MCF 10A (cell line): ENCODE measurements at regions not wholly inside any gene's neighbourhood (a gene's known extent, or its start where the extent isn't known, plus 50 kb on each side); places are given as distances from the start of the nearest gene placed in this dataset.

ENCODE experiments used
- BruUV-seq: library from RNA; stranded (reverse); fragments of 400-500 nt; replicated peaks from 2 replicates; lab custom pipeline; 2021; lab: Mats Ljungman, UMichigan
- CTCF ChIA-PET: fragments of 300-600 bp; sonication (Branson Sonifier 250); formaldehyde crosslinking; extraction: SDS; loops from one replicate; lab custom pipeline; 2021; ENCODE audit warnings: antibody characterized with exemption, inconsistent platforms; lab: Yijun Ruan, JAX
- POLR2A ChIA-PET: fragments of 300-600, 350-650 bp; sonication (Branson Sonifier 250); formaldehyde crosslinking; extraction: SDS; loops from one replicate; lab custom pipeline; 2020; ENCODE audit warnings: antibody characterized with exemption, inconsistent platforms; lab: Yijun Ruan, JAX
- DNase-seq: peaks from one replicate; pipeline ENCODE4 v3.0.0-alpha.2; 2018; ENCODE audit not compliant: unreplicated experiment
- H3K27ac Mint-ChIP-seq: one replicate; pipeline ENCODE4 v1.8.0; 2022; ENCODE audit warnings: mild to moderate bottlenecking, low read depth, mixed read lengths; ENCODE audit not compliant: unreplicated experiment
- H3K27me3 Mint-ChIP-seq: one replicate; pipeline ENCODE4 v1.8.0; 2022; ENCODE audit warnings: mixed read lengths; ENCODE audit not compliant: insufficient read depth, unreplicated experiment
- H3K36me3 Mint-ChIP-seq: one replicate; pipeline ENCODE4 v1.8.0; 2022; ENCODE audit warnings: mild to moderate bottlenecking, moderate library complexity, mixed read lengths; ENCODE audit not compliant: insufficient read depth, unreplicated experiment
- H3K4me1 Mint-ChIP-seq: one replicate; pipeline ENCODE4 v1.8.0; 2022; ENCODE audit warnings: mixed read lengths; ENCODE audit not compliant: insufficient read depth, unreplicated experiment
- H3K4me3 Mint-ChIP-seq: one replicate; pipeline ENCODE4 v1.8.0; 2022; ENCODE audit warnings: mild to moderate bottlenecking, moderate library complexity, mixed read lengths; ENCODE audit not compliant: unreplicated experiment
- H3K9me3 Mint-ChIP-seq: one replicate; pipeline ENCODE4 v1.8.0; 2022; ENCODE audit warnings: mixed read lengths; ENCODE audit not compliant: unreplicated experiment
- CTCF ChIP-seq: fragments of 200-600 bp; IDR thresholded peaks from one replicate; pipeline ENCODE4 v1.8.0; 2022; ENCODE audit warnings: antibody characterized with exemption, mild to moderate bottlenecking; ENCODE audit not compliant: unreplicated experiment
- intact Hi-C: fragments of 100-400 bp; cut with micrococcal nuclease; formaldehyde crosslinking; loops from 2 replicates; pipeline ENCODE4 v1.14.1; 2022

- intact Hi-C loops: no loop called here
- H3K36me3 Mint-ChIP-seq: no peaks in the 10 kb centered on the region
- ChIA-PET POLR2A (no interaction called here), CTCF (no interaction called here)
- H3K27ac Mint-ChIP-seq: no peak overlapping the region
- no TSS peak for BruUV-seq
- no peaks in the 10 kb centered on the region for H3K4me1 Mint-ChIP-seq
- no peak for DNase-seq
- H3K4me3 Mint-ChIP-seq: no peak overlapping the region
- peaks cover 14% of the 10 kb centered on the region for H3K9me3 Mint-ChIP-seq
- no peak for TF ChIP-seq CTCF
- H3K27me3 Mint-ChIP-seq: no peaks in the 10 kb centered on the region
Measured at GRCh38 chr6:67016921-67017460, 1310.0 kb upstream of the EYS start.

GRCh38 chr6:67011441-67011840, 1304.4 kb upstream of the EYS start:
- CTCF ChIA-PET: interaction anchor here (0.6 kb wide), 1 partner anchor 618 kb away, joined by 3 read pairs; no protein-coding TSS in a partner anchor

GRCh38 chr6:67009818-67010217, 1302.8 kb upstream of the EYS start:
- DNase-seq: no peak
- CTCF ChIA-PET: interaction anchor here (0.5 to 1.6 kb wide), 3 partner anchors 19 to 416 kb away, joined by 3 read pairs; no protein-coding TSS in a partner anchor
- no peaks in the 10 kb centered on the region for H3K27me3 Mint-ChIP-seq
- H3K27ac Mint-ChIP-seq: no peak overlapping the region
- intact Hi-C loops: no loop called here
- no peaks in the 10 kb centered on the region for H3K4me1 Mint-ChIP-seq
- H3K9me3 Mint-ChIP-seq: no peaks in the 10 kb centered on the region
- POLR2A ChIA-PET: interaction anchor here (0.6 kb wide), 1 partner anchor 1143 kb away, joined by 5 read pairs; no protein-coding TSS in a partner anchor
- no TSS peak for BruUV-seq
- H3K36me3 Mint-ChIP-seq: no peaks in the 10 kb centered on the region
- peak; percentile 13 for TF ChIP-seq CTCF
- H3K4me3 Mint-ChIP-seq: no peak overlapping the region

More at GRCh38 chr6:67011441-67011840, 1304.4 kb upstream of the EYS start:
- POLR2A ChIA-PET: interaction anchor here (1.0 kb wide), 1 partner anchor 17 kb away, joined by 3 read pairs; no protein-coding TSS in a partner anchor
- no TSS peak for BruUV-seq
- no peak overlapping the region for H3K4me3 Mint-ChIP-seq
- peaks cover 7% of the 10 kb centered on the region for H3K9me3 Mint-ChIP-seq
- H3K27ac Mint-ChIP-seq: no peak overlapping the region
- no peaks in the 10 kb centered on the region for H3K36me3 Mint-ChIP-seq
- no peak for DNase-seq
- intact Hi-C loops: no loop called here
- no peak for TF ChIP-seq CTCF
- no peaks in the 10 kb centered on the region for H3K4me1 Mint-ChIP-seq
- H3K27me3 Mint-ChIP-seq: no peaks in the 10 kb centered on the region

GRCh38 chr6:67003844-67004243, 1296.8 kb upstream of the EYS start:
- no peaks in the 10 kb centered on the region for H3K27me3 Mint-ChIP-seq
- no peak overlapping the region for H3K4me3 Mint-ChIP-seq
- H3K36me3 Mint-ChIP-seq: no peaks in the 10 kb centered on the region
- no peaks in the 10 kb centered on the region for H3K4me1 Mint-ChIP-seq
- DNase-seq: no peak
- intact Hi-C loops: no loop called here
- CTCF ChIA-PET: interaction anchor here (0.6 kb wide), 1 partner anchor 25 kb away, joined by 3 read pairs; no protein-coding TSS in a partner anchor
- no TSS peak for BruUV-seq
- peaks cover 8% of the 10 kb centered on the region for H3K9me3 Mint-ChIP-seq
- H3K27ac Mint-ChIP-seq: no peak overlapping the region
- TF ChIP-seq CTCF: no peak
- POLR2A ChIA-PET: no interaction called here
